ENCODE measurements at regions not wholly inside any gene's neighbourhood (a gene's known extent, or its start where the extent isn't known, plus 50 kb on each side); places are given as distances from the start of the nearest gene placed in this dataset.

GRCh38 chr10:78304091-78305045 lies 270.7 kb downstream of the RPS24 start:
- Mint-ChIP-seq H3K36me3 (no peaks in the 10 kb centered on the region), H3K4me3 (no peak overlapping the region), H3K27ac (no peak overlapping the region), H3K9me3 (no peaks in the 10 kb centered on the region), H3K27me3 (no peaks in the 10 kb centered on the region), H3K4me1 (ENCODE audit: low read depth) (peaks cover 11% of the 10 kb centered on the region)
- intact Hi-C loops (cut with micrococcal nuclease), result loop anchor here (5.0 to 10.0 kb wide), 4 partner anchors 350 to 1143 kb away; partner anchors contain the start of gene ZCCHC24
- ChIA-PET POLR2A (no interaction called here), CTCF (interaction anchor here (0.6 to 1.4 kb wide), 9 partner anchors 9 to 891 kb away, joined by 3 to 6 read pairs (median 3); no protein-coding TSS in a partner anchor)
- no peak for DNase-seq

GRCh38 chr10:78305311-78305710 lies 271.6 kb downstream of the RPS24 start:
- intact Hi-C loops (cut with micrococcal nuclease), result loop anchor here (10.0 kb wide), 2 partner anchors 349 to 1019 kb away; no protein-coding TSS in a partner anchor
- no peaks in the 10 kb centered on the region for H3K27me3 Mint-ChIP-seq
- H3K27ac Mint-ChIP-seq, result no peak overlapping the region
- no peaks in the 10 kb centered on the region for H3K36me3 Mint-ChIP-seq
- no peak for DNase-seq
- ChIA-PET CTCF (interaction anchor here (1.0 to 1.4 kb wide), 3 partner anchors 8 to 14 kb away, joined by 3 to 4 read pairs (median 3); no protein-coding TSS in a partner anchor), POLR2A (no interaction called here)
- H3K4me1 Mint-ChIP-seq (ENCODE audit: low read depth), result peaks cover 11% of the 10 kb centered on the region
- no peak overlapping the region for H3K4me3 Mint-ChIP-seq
- no peaks in the 10 kb centered on the region for H3K9me3 Mint-ChIP-seq

GRCh38 chr10:78306358-78306757 lies 272.7 kb downstream of the RPS24 start:
- DNase-seq, result no peak
- Mint-ChIP-seq H3K4me3 (no peak overlapping the region), H3K27me3 (no peaks in the 10 kb centered on the region), H3K36me3 (no peaks in the 10 kb centered on the region), H3K9me3 (no peaks in the 10 kb centered on the region), H3K27ac (no peak overlapping the region), H3K4me1 (ENCODE audit: low read depth) (peaks cover 11% of the 10 kb centered on the region)
- ChIA-PET POLR2A (no interaction called here), CTCF (interaction anchor here (0.8 kb wide), 1 partner anchor 10 kb away, joined by 3 read pairs; no protein-coding TSS in a partner anchor)
- intact Hi-C loops (cut with micrococcal nuclease), result loop anchor here (10.0 kb wide), 2 partner anchors 348 to 1018 kb away; no protein-coding TSS in a partner anchor

GRCh38 chr10:78307576-78307975 lies 273.9 kb downstream of the RPS24 start:
- H3K9me3 Mint-ChIP-seq, result no peaks in the 10 kb centered on the region
- no peak overlapping the region for H3K27ac Mint-ChIP-seq
- CTCF ChIA-PET, result no interaction called here
- H3K27me3 Mint-ChIP-seq, result no peaks in the 10 kb centered on the region
- intact Hi-C loops (cut with micrococcal nuclease), result loop anchor here (10.0 kb wide), 2 partner anchors 347 to 1017 kb away; no protein-coding TSS in a partner anchor
- H3K4me3 Mint-ChIP-seq, result no peak overlapping the region
- no peak for DNase-seq
- POLR2A ChIA-PET, result no interaction called here
- H3K4me1 Mint-ChIP-seq (ENCODE audit: low read depth), result peaks cover 6% of the 10 kb centered on the region
- no peaks in the 10 kb centered on the region for H3K36me3 Mint-ChIP-seq

GRCh38 chr10:78309536-78310237 lies 276.0 kb downstream of the RPS24 start:
- CTCF ChIA-PET, result no interaction called here
- H3K27ac Mint-ChIP-seq, result no peak overlapping the region
- H3K4me1 Mint-ChIP-seq (ENCODE audit: low read depth), result no peaks in the 10 kb centered on the region
- no peak overlapping the region for H3K4me3 Mint-ChIP-seq
- POLR2A ChIA-PET, result no interaction called here
- no peaks in the 10 kb centered on the region for H3K36me3 Mint-ChIP-seq
- intact Hi-C loops (cut with micrococcal nuclease), result loop anchor here (10.0 kb wide), 2 partner anchors 345 to 1015 kb away; no protein-coding TSS in a partner anchor
- no peaks in the 10 kb centered on the region for H3K9me3 Mint-ChIP-seq
- no peaks in the 10 kb centered on the region for H3K27me3 Mint-ChIP-seq
- DNase-seq, result no peak

- no peaks in the 10 kb centered on the region for H3K36me3 Mint-ChIP-seq
- H3K27me3 Mint-ChIP-seq, result no peaks in the 10 kb centered on the region
- H3K4me3 Mint-ChIP-seq, result no peak overlapping the region
- intact Hi-C loops (cut with micrococcal nuclease), result no loop called here
- no peak overlapping the region for H3K27ac Mint-ChIP-seq
- CTCF ChIA-PET, result no interaction called here
- H3K9me3 Mint-ChIP-seq, result no peaks in the 10 kb centered on the region
- H3K4me1 Mint-ChIP-seq (ENCODE audit: low read depth), result no peaks in the 10 kb centered on the region
- POLR2A ChIA-PET, result no interaction called here
- no peak for DNase-seq
Measured at GRCh38 chr10:78310481-78311080, 276.9 kb downstream of the RPS24 start.

GRCh38 chr10:78312197-78313047 lies 278.8 kb downstream of the RPS24 start:
- Mint-ChIP-seq H3K27ac (no peak overlapping the region), H3K9me3 (no peaks in the 10 kb centered on the region), H3K27me3 (no peaks in the 10 kb centered on the region), H3K4me3 (no peak overlapping the region), H3K4me1 (ENCODE audit: low read depth) (no peaks in the 10 kb centered on the region), H3K36me3 (no peaks in the 10 kb centered on the region)
- intact Hi-C loops (cut with micrococcal nuclease), result no loop called here
- ChIA-PET POLR2A (interaction anchor here (1.0 kb wide), 1 partner anchor 22 kb away, joined by 3 read pairs; no protein-coding TSS in a partner anchor), CTCF (interaction anchor here (1.5 to 1.8 kb wide), 2 partner anchors 8 to 9 kb away, joined by 4 to 6 read pairs; no protein-coding TSS in a partner anchor)
- no peak for DNase-seq

GRCh38 chr10:78313048-78313381 lies 279.4 kb downstream of the RPS24 start:
- H3K9me3 Mint-ChIP-seq, result no peaks in the 10 kb centered on the region
- CTCF ChIA-PET, result interaction anchor here (1.5 to 1.8 kb wide), 2 partner anchors 8 to 10 kb away, joined by 4 to 6 read pairs; no protein-coding TSS in a partner anchor
- H3K27me3 Mint-ChIP-seq, result no peaks in the 10 kb centered on the region
- no peak overlapping the region for H3K4me3 Mint-ChIP-seq
- H3K27ac Mint-ChIP-seq, result no peak overlapping the region
- DNase-seq, result no peak
- no peaks in the 10 kb centered on the region for H3K36me3 Mint-ChIP-seq
- intact Hi-C loops (cut with micrococcal nuclease), result no loop called here
- POLR2A ChIA-PET, result interaction anchor here (1.0 kb wide), 1 partner anchor 22 kb away, joined by 3 read pairs; no protein-coding TSS in a partner anchor
- H3K4me1 Mint-ChIP-seq (ENCODE audit: low read depth), result no peaks in the 10 kb centered on the region

- no peaks in the 10 kb centered on the region for H3K9me3 Mint-ChIP-seq
- POLR2A ChIA-PET, result no interaction called here
- CTCF ChIA-PET, result interaction anchor here (1.5 to 1.8 kb wide), 2 partner anchors 9 to 11 kb away, joined by 4 to 6 read pairs; no protein-coding TSS in a partner anchor
- no peaks in the 10 kb centered on the region for H3K36me3 Mint-ChIP-seq
- H3K4me1 Mint-ChIP-seq (ENCODE audit: low read depth), result no peaks in the 10 kb centered on the region
- H3K4me3 Mint-ChIP-seq, result no peak overlapping the region
- intact Hi-C loops (cut with micrococcal nuclease), result no loop called here
- DNase-seq, result no peak
- no peak overlapping the region for H3K27ac Mint-ChIP-seq
- no peaks in the 10 kb centered on the region for H3K27me3 Mint-ChIP-seq
Measured at GRCh38 chr10:78313636-78314035, 280.0 kb downstream of the RPS24 start.

- Mint-ChIP-seq H3K4me3 (no peak overlapping the region), H3K9me3 (no peaks in the 10 kb centered on the region), H3K27ac (no peak overlapping the region), H3K27me3 (no peaks in the 10 kb centered on the region), H3K36me3 (no peaks in the 10 kb centered on the region), H3K4me1 (ENCODE audit: low read depth) (no peaks in the 10 kb centered on the region)
- ChIA-PET CTCF (interaction anchor here (0.7 kb wide), 1 partner anchor 10 kb away, joined by 3 read pairs; no protein-coding TSS in a partner anchor), POLR2A (no interaction called here)
- no peak for DNase-seq
- intact Hi-C loops (cut with micrococcal nuclease), result no loop called here
Measured at GRCh38 chr10:78314651-78315050, 281.0 kb downstream of the RPS24 start.

GRCh38 chr10:78316451-78316931 lies 282.8 kb downstream of the RPS24 start:
- intact Hi-C loops (cut with micrococcal nuclease), result no loop called here
- Mint-ChIP-seq H3K4me1 (ENCODE audit: low read depth) (peaks cover 18% of the 10 kb centered on the region), H3K36me3 (no peaks in the 10 kb centered on the region), H3K27me3 (no peaks in the 10 kb centered on the region), H3K4me3 (no peak overlapping the region), H3K27ac (no peak overlapping the region), H3K9me3 (no peaks in the 10 kb centered on the region)
- POLR2A ChIA-PET, result no interaction called here
- CTCF ChIA-PET, result no interaction called here
- DNase-seq, result no peak
